Thoracic aorta (tissue), 2 donors: ENCODE measurements at regions not wholly inside any gene's neighbourhood (a gene's known extent, or its start where the extent isn't known, plus 50 kb on each side); places are given as distances from the start of the nearest gene placed in this dataset.

ENCODE experiments used
- ATAC-seq: fragments of 150-250 bp; one replicate; pipeline ENCODE4 v1.8.0; 2017; ENCODE audit warnings: low read depth; ENCODE audit not compliant: insufficient number of reproducible peaks, low FRiP score
- DNase-seq: peaks from one replicate; pipeline ENCODE4 v3.0.0-alpha.2; 2020; ENCODE audit warnings: low spot score
- H3K27ac ChIP-seq, 2 donors: fragments of 200-600 bp; sonication (generic); 1 replicate in 1 of 2; 2 replicates in 1 of 2; pipeline ENCODE4 v1.5.1; 2016; ENCODE audit warnings: mild to moderate bottlenecking in 2 of 2, moderate library complexity in 2 of 2
- H3K27me3 ChIP-seq: fragments of 200-600 bp; sonication (generic); replicated peaks from 2 replicates; pipeline ENCODE4 v1.6.0; 2016; ENCODE audit warnings: mild to moderate bottlenecking; ENCODE audit not compliant: insufficient read depth
- H3K36me3 ChIP-seq: fragments of 200-600 bp; sonication (generic); one replicate; pipeline ENCODE4 v1.5.1; 2016
- H3K4me1 ChIP-seq, 2 donors: fragments of 200-600 bp; sonication (generic); 1 replicate in 1 of 2; 2 replicates in 1 of 2; pipeline versions ENCODE4 v1.5.1 to v1.6.0; 2016; ENCODE audit warnings: low read depth in 2 of 2, mild to moderate bottlenecking in 1 of 2; ENCODE audit not compliant: control insufficient read depth in 1 of 2
- H3K4me3 ChIP-seq: fragments of 200-600 bp; sonication (generic); 2 replicates; pipeline ENCODE4 v1.5.1; 2016; ENCODE audit warnings: mild to moderate bottlenecking
- H3K9me3 ChIP-seq: fragments of 200-600 bp; sonication (generic); 2 replicates; pipeline ENCODE4 v1.5.1; 2016
- CTCF ChIP-seq: fragments of 200-600 bp; sonication (generic); IDR thresholded peaks from one replicate; pipeline ENCODE4 v1.5.1; 2019; ENCODE audit warnings: antibody characterized with exemption

- Histone ChIP-seq H3K9me3 (no peaks in the 10 kb centered on the region), H3K4me1 (no peaks in the 10 kb centered on the region), H3K4me3 (no peak overlapping the region), H3K27ac (no peak overlapping the region), H3K27me3 (no peaks in the 10 kb centered on the region), H3K36me3 (no peaks in the 10 kb centered on the region)
- no peak for TF ChIP-seq CTCF
- DNase-seq (no peak), ATAC-seq (no peak)
Observed at GRCh38 chrY:12537226-12537854, 163.7 kb upstream of the USP9Y start.

GRCh38 chrY:12546746-12547420 is 154.1 kb upstream of the USP9Y start:
- Histone ChIP-seq H3K27ac (no peak overlapping the region), H3K36me3 (no peaks in the 10 kb centered on the region), H3K9me3 (no peaks in the 10 kb centered on the region), H3K4me1 (no peaks in the 10 kb centered on the region), H3K27me3 (no peaks in the 10 kb centered on the region), H3K4me3 (no peak overlapping the region)
- DNase-seq (no peak), ATAC-seq (no peak)
- no peak for TF ChIP-seq CTCF

GRCh38 chrY:12552471-12553283 is 148.4 kb upstream of the USP9Y start:
- H3K27ac ChIP-seq = no peak overlapping the region
- no peak for TF ChIP-seq CTCF
- no peaks in the 10 kb centered on the region for H3K9me3 ChIP-seq
- DNase-seq (no peak), ATAC-seq (no peak)
- H3K4me3 ChIP-seq = no peak overlapping the region
- no peaks in the 10 kb centered on the region for H3K27me3 ChIP-seq
- H3K4me1 ChIP-seq = no peaks in the 10 kb centered on the region
- H3K36me3 ChIP-seq = no peaks in the 10 kb centered on the region

- ATAC-seq (no peak), DNase-seq (no peak)
- H3K9me3 ChIP-seq = no peaks in the 10 kb centered on the region
- H3K36me3 ChIP-seq = no peaks in the 10 kb centered on the region
- TF ChIP-seq CTCF = no peak
- H3K4me1 ChIP-seq = no peaks in the 10 kb centered on the region
- no peak overlapping the region for H3K27ac ChIP-seq
- H3K27me3 ChIP-seq = no peaks in the 10 kb centered on the region
- no peak overlapping the region for H3K4me3 ChIP-seq
Observed at GRCh38 chrY:12553909-12554308, 147.1 kb upstream of the USP9Y start.

- no peak for TF ChIP-seq CTCF
- no peaks in the 10 kb centered on the region for H3K9me3 ChIP-seq
- H3K36me3 ChIP-seq = no peaks in the 10 kb centered on the region
- no peaks in the 10 kb centered on the region for H3K4me1 ChIP-seq
- ATAC-seq (no peak), DNase-seq (no peak)
- no peak overlapping the region for H3K4me3 ChIP-seq
- no peaks in the 10 kb centered on the region for H3K27me3 ChIP-seq
- H3K27ac ChIP-seq = no peak overlapping the region
Observed at GRCh38 chrY:12555005-12555404, 146.0 kb upstream of the USP9Y start.
